ENCODE measurements at regions not wholly inside any gene's neighbourhood (a gene's known extent, or its start where the extent isn't known, plus 50 kb on each side); places are given as distances from the start of the nearest gene placed in this dataset.

DNA sequence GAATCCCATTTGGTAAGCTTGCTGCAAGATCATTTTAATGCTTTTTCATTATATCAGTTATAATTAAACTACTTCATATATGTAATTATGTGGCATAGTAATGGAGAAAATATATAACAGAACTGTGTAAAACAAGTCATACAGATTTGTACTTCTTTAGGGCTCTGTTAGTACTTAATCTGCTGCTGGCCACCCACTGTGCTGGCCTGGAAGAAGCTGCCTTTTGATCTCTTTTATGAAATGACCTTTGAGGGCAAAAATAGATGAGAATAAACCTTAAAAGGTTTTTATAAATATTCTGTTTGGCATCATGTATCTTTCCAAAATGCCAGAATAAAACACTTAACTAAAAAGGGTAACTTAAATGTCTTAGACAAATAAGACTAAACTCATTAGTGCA lies 262.9 kb downstream of the ZIC1 start:
- Histone ChIP-seq H3K4me3 (ENCODE audit: low read depth, low read length) (no peak overlapping the region), H4K8ac (ENCODE audit: low read depth, low read length) (no peak overlapping the region), H3K4me2 (ENCODE audit: low read length) (no peak overlapping the region), H3K14ac (ENCODE audit: low read length) (no peak overlapping the region), H2BK12ac (ENCODE audit: low read length) (no peak overlapping the region), H2BK120ac (ENCODE audit: insufficient read depth, low read length, poor library complexity) (no peak overlapping the region), H2AFZ (ENCODE audit: insufficient read depth, low read length, poor library complexity) (no peak overlapping the region), H3K27ac (ENCODE audit: low read depth, low read length) (no peak overlapping the region), H3K79me1 (ENCODE audit: low read length) (no peaks in the 10 kb centered on the region), H3K4ac (ENCODE audit: low read depth, low read length) (no peak overlapping the region), H3K27me3 (ENCODE audit: insufficient read depth, low read length) (no peaks in the 10 kb centered on the region), H4K91ac (ENCODE audit: low read depth, low read length) (no peak overlapping the region), H3K79me2 (ENCODE audit: control insufficient read depth, insufficient read depth, low read length, poor library complexity) (no peaks in the 10 kb centered on the region), H3K4me1 (ENCODE audit: control insufficient read depth in 1 of 2, insufficient read depth in 2 of 2, low read length in 2 of 2) (no peaks in the 10 kb centered on the region), H4K12ac (ENCODE audit: low read depth, low read length) (no peak overlapping the region), H3K9ac (ENCODE audit: low read length) (no peak overlapping the region), H3K36me3 (ENCODE audit: control insufficient read depth in 1 of 2, insufficient read depth in 2 of 2, low read length in 2 of 2) (no peaks in the 10 kb centered on the region), H2BK5ac (ENCODE audit: low read depth, low read length, poor library complexity) (no peak overlapping the region), H3K9me3 (ENCODE audit: insufficient read depth, low read depth, low read length) (peaks cover 1% of the 10 kb centered on the region), H2AK5ac (ENCODE audit: low read length) (no peak overlapping the region), H3K23ac (ENCODE audit: low read length) (no peak overlapping the region), H3K18ac (ENCODE audit: low read length) (no peak overlapping the region)
- DNase-seq, result no peak

GRCh38 chr3:147672436-147672835 lies 263.3 kb downstream of the ZIC1 start:
- Histone ChIP-seq H3K79me1 (ENCODE audit: low read length) (no peaks in the 10 kb centered on the region), H3K27ac (ENCODE audit: low read depth, low read length) (no peak overlapping the region), H3K9me3 (ENCODE audit: insufficient read depth, low read depth, low read length) (peaks cover 1% of the 10 kb centered on the region), H3K4me2 (ENCODE audit: low read length) (no peak overlapping the region), H3K18ac (ENCODE audit: low read length) (no peak overlapping the region), H3K79me2 (ENCODE audit: control insufficient read depth, insufficient read depth, low read length, poor library complexity) (no peaks in the 10 kb centered on the region), H3K4me3 (ENCODE audit: low read depth, low read length) (no peak overlapping the region), H3K27me3 (ENCODE audit: insufficient read depth, low read length) (no peaks in the 10 kb centered on the region), H4K91ac (ENCODE audit: low read depth, low read length) (no peak overlapping the region), H3K4ac (ENCODE audit: low read depth, low read length) (no peak overlapping the region), H2AK5ac (ENCODE audit: low read length) (no peak overlapping the region), H3K4me1 (ENCODE audit: control insufficient read depth in 1 of 2, insufficient read depth in 2 of 2, low read length in 2 of 2) (no peaks in the 10 kb centered on the region), H3K23ac (ENCODE audit: low read length) (no peak overlapping the region), H2BK12ac (ENCODE audit: low read length) (no peak overlapping the region), H2BK5ac (ENCODE audit: low read depth, low read length, poor library complexity) (no peak overlapping the region), H4K12ac (ENCODE audit: low read depth, low read length) (no peak overlapping the region), H3K14ac (ENCODE audit: low read length) (no peak overlapping the region), H4K8ac (ENCODE audit: low read depth, low read length) (no peak overlapping the region), H3K9ac (ENCODE audit: low read length) (no peak overlapping the region), H2AFZ (ENCODE audit: insufficient read depth, low read length, poor library complexity) (no peak overlapping the region), H2BK120ac (ENCODE audit: insufficient read depth, low read length, poor library complexity) (no peak overlapping the region), H3K36me3 (ENCODE audit: control insufficient read depth in 1 of 2, insufficient read depth in 2 of 2, low read length in 2 of 2) (no peaks in the 10 kb centered on the region)
- no peak for DNase-seq
- no CpG with 5 or more reads among the region's 2 CpGs for WGBS (ENCODE audit: extremely low coverage, insufficient coverage, insufficient read length)

DNA sequence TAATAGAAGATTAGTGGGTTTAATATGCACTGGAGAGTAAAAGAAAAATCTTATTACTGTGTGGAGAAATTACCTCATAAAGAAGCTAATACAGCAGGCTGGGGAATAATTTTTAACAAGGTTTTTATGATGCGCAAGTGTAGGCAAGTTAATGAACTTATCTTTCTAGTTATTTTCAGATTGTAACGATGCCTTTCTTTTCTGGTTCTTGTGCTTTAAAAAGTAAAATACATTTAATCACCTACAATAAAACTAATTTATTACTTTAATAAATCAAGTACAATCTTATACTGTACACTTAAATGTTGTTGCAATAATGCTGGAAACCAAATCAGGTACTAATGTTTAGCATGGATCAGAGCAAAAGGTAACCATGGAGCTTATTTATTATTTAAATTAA lies 266.6 kb downstream of the ZIC1 start:
- WGBS (ENCODE audit: extremely low coverage, insufficient coverage, insufficient read length), result no CpG with 5 or more reads among the region's 2 CpGs
- H4K8ac ChIP-seq (ENCODE audit: low read depth, low read length), result no peak overlapping the region

GRCh38 chr3:147680837-147681483 lies 271.8 kb downstream of the ZIC1 start:
- Histone ChIP-seq H4K8ac (ENCODE audit: low read depth, low read length) (no peak overlapping the region), H4K12ac (ENCODE audit: low read depth, low read length) (no peak overlapping the region), H3K36me3 (ENCODE audit: control insufficient read depth in 1 of 2, insufficient read depth in 2 of 2, low read length in 2 of 2) (no peaks in the 10 kb centered on the region), H2AK5ac (ENCODE audit: low read length) (no peak overlapping the region), H2BK120ac (ENCODE audit: insufficient read depth, low read length, poor library complexity) (no peak overlapping the region), H3K9me3 (ENCODE audit: insufficient read depth, low read depth, low read length) (no peaks in the 10 kb centered on the region), H3K4me3 (ENCODE audit: low read depth, low read length) (no peak overlapping the region), H2BK12ac (ENCODE audit: low read length) (no peak overlapping the region), H3K4me2 (ENCODE audit: low read length) (no peak overlapping the region), H3K4ac (ENCODE audit: low read depth, low read length) (no peak overlapping the region), H3K27ac (ENCODE audit: low read depth, low read length) (no peak overlapping the region), H3K79me2 (ENCODE audit: control insufficient read depth, insufficient read depth, low read length, poor library complexity) (no peaks in the 10 kb centered on the region), H3K23ac (ENCODE audit: low read length) (no peak overlapping the region), H3K18ac (ENCODE audit: low read length) (no peak overlapping the region), H3K9ac (ENCODE audit: low read length) (no peak overlapping the region), H3K14ac (ENCODE audit: low read length) (no peak overlapping the region), H3K27me3 (ENCODE audit: insufficient read depth, low read length) (no peaks in the 10 kb centered on the region), H3K79me1 (ENCODE audit: low read length) (no peaks in the 10 kb centered on the region), H2AFZ (ENCODE audit: insufficient read depth, low read length, poor library complexity) (no peak overlapping the region), H4K91ac (ENCODE audit: low read depth, low read length) (no peak overlapping the region), H3K4me1 (ENCODE audit: control insufficient read depth in 1 of 2, insufficient read depth in 2 of 2, low read length in 2 of 2) (no peaks in the 10 kb centered on the region), H2BK5ac (ENCODE audit: low read depth, low read length, poor library complexity) (no peak overlapping the region)
- no CpG with 5 or more reads among the region's 6 CpGs for WGBS (ENCODE audit: extremely low coverage, insufficient coverage, insufficient read length)
- no peak for DNase-seq

More for the DNA sequence above, 266.6 kb downstream of the ZIC1 start:
- H3K4me2 ChIP-seq (ENCODE audit: low read length), result no peak overlapping the region
- no peak overlapping the region for H3K9ac ChIP-seq (ENCODE audit: low read length)
- no peak overlapping the region for H2BK120ac ChIP-seq (ENCODE audit: insufficient read depth, low read length, poor library complexity)
- H3K18ac ChIP-seq (ENCODE audit: low read length), result no peak overlapping the region
- no peak overlapping the region for H4K91ac ChIP-seq (ENCODE audit: low read depth, low read length)
- H2BK5ac ChIP-seq (ENCODE audit: low read depth, low read length, poor library complexity), result no peak overlapping the region
- H2AK5ac ChIP-seq (ENCODE audit: low read length), result no peak overlapping the region
- H3K27ac ChIP-seq (ENCODE audit: low read depth, low read length), result no peak overlapping the region
- no peak for DNase-seq
- no peaks in the 10 kb centered on the region for H3K9me3 ChIP-seq (ENCODE audit: insufficient read depth, low read depth, low read length)
- H3K4ac ChIP-seq (ENCODE audit: low read depth, low read length), result no peak overlapping the region
- H3K4me1 ChIP-seq (ENCODE audit: control insufficient read depth in 1 of 2, insufficient read depth in 2 of 2, low read length in 2 of 2), result no peaks in the 10 kb centered on the region
- no peak overlapping the region for H2AFZ ChIP-seq (ENCODE audit: insufficient read depth, low read length, poor library complexity)
- no peaks in the 10 kb centered on the region for H3K36me3 ChIP-seq (ENCODE audit: control insufficient read depth in 1 of 2, insufficient read depth in 2 of 2, low read length in 2 of 2)
- no peak overlapping the region for H3K4me3 ChIP-seq (ENCODE audit: low read depth, low read length)
- H3K14ac ChIP-seq (ENCODE audit: low read length), result no peak overlapping the region
- H4K12ac ChIP-seq (ENCODE audit: low read depth, low read length), result no peak overlapping the region
- H3K23ac ChIP-seq (ENCODE audit: low read length), result no peak overlapping the region
- no peaks in the 10 kb centered on the region for H3K79me2 ChIP-seq (ENCODE audit: control insufficient read depth, insufficient read depth, low read length, poor library complexity)
- H3K79me1 ChIP-seq (ENCODE audit: low read length), result no peaks in the 10 kb centered on the region
- H3K27me3 ChIP-seq (ENCODE audit: insufficient read depth, low read length), result no peaks in the 10 kb centered on the region
- H2BK12ac ChIP-seq (ENCODE audit: low read length), result no peak overlapping the region

All from trophoblast cell (in vitro differentiated cells and primary cell).